Nephron progenitor cell (in vitro differentiated cells): ENCODE measurements at regions not wholly inside any gene's neighbourhood (a gene's known extent, or its start where the extent isn't known, plus 50 kb on each side); places are given as distances from the start of the nearest gene placed in this dataset.

ENCODE experiments used
- DNase-seq: peaks from one replicate; pipeline ENCODE4 v3.0.0; 2021
- H3K27ac Mint-ChIP-seq: 2 replicates; pipeline ENCODE4 v1.8.0; 2021; ENCODE audit warnings: mild to moderate bottlenecking, moderate library complexity, mixed read lengths
- H3K27me3 Mint-ChIP-seq: 2 replicates; pipeline ENCODE4 v1.8.0; 2021; ENCODE audit warnings: mild to moderate bottlenecking, low read depth, mixed read lengths; ENCODE audit not compliant: poor library complexity
- H3K36me3 Mint-ChIP-seq: 2 replicates; pipeline ENCODE4 v1.8.0; 2021; ENCODE audit warnings: low read depth, mixed read lengths
- H3K4me1 Mint-ChIP-seq: 2 replicates; pipeline ENCODE4 v1.8.0; 2021; ENCODE audit warnings: mixed read lengths
- H3K4me3 Mint-ChIP-seq: 2 replicates; pipeline ENCODE4 v1.8.0; 2021; ENCODE audit warnings: mild to moderate bottlenecking, moderate library complexity, mixed read lengths
- H3K9me3 Mint-ChIP-seq: 2 replicates; pipeline ENCODE4 v1.8.0; 2021; ENCODE audit warnings: mild to moderate bottlenecking, moderate library complexity, mixed read lengths
- CTCF ChIP-seq: fragments of 200-600 bp; sonication (generic); IDR thresholded peaks from 2 replicates; pipeline ENCODE4 v1.5.0; 2021; ENCODE audit warnings: antibody characterized with exemption

GRCh38 chr16:55273356-55273755 lies 50.6 kb upstream of the IRX6 start:
- H3K4me1 Mint-ChIP-seq = peaks cover 6% of the 10 kb centered on the region
- TF ChIP-seq CTCF = no peak
- no peaks in the 10 kb centered on the region for H3K36me3 Mint-ChIP-seq
- peaks cover 44% of the 10 kb centered on the region for H3K27me3 Mint-ChIP-seq
- no peak overlapping the region for H3K27ac Mint-ChIP-seq
- no peak for DNase-seq
- no peak overlapping the region for H3K4me3 Mint-ChIP-seq
- no peaks in the 10 kb centered on the region for H3K9me3 Mint-ChIP-seq

GRCh38 chr16:55273959-55274358 lies 50.0 kb upstream of the IRX6 start:
- H3K4me1 Mint-ChIP-seq = peaks cover 6% of the 10 kb centered on the region
- H3K27me3 Mint-ChIP-seq = peaks cover 46% of the 10 kb centered on the region
- no peak overlapping the region for H3K27ac Mint-ChIP-seq
- H3K36me3 Mint-ChIP-seq = no peaks in the 10 kb centered on the region
- no peak for TF ChIP-seq CTCF
- no peak for DNase-seq
- no peaks in the 10 kb centered on the region for H3K9me3 Mint-ChIP-seq
- H3K4me3 Mint-ChIP-seq = no peak overlapping the region
